OCI-LY1 (cell line): ENCODE measurements at regions not wholly inside any gene's neighbourhood (a gene's known extent, or its start where the extent isn't known, plus 50 kb on each side); places are given as distances from the start of the nearest gene placed in this dataset.

ENCODE experiments used
- H2AFZ ChIP-seq: fragments of 200-600 bp; sonication (generic), shearing (Covaris generic); 2 replicates; pipeline ENCODE4 v1.6.0; 2014; ENCODE audit warnings: antibody characterized with exemption, mild to moderate bottlenecking, low read length
- H3F3A ChIP-seq: fragments of 200-600 bp; sonication (generic), shearing (Covaris generic); 2 replicates; pipeline ENCODE4 v1.6.0; 2014; ENCODE audit warnings: mild to moderate bottlenecking, antibody characterized with exemption, low read length, moderate library complexity; ENCODE audit not compliant: insufficient read depth
- H3K27ac ChIP-seq: fragments of 200-600 bp; sonication (generic); 2 replicates; pipeline ENCODE4 v1.5.1; 2014; ENCODE audit warnings: low read length, mixed run types, mild to moderate bottlenecking, low read depth; ENCODE audit not compliant: poor library complexity, severe bottlenecking
- H3K27me3 ChIP-seq: fragments of 200-600 bp; sonication (generic); 2 replicates; pipeline ENCODE4 v1.6.0; 2014; ENCODE audit warnings: antibody characterized with exemption, mild to moderate bottlenecking, low read length, moderate library complexity; ENCODE audit not compliant: insufficient read depth
- H3K36me3 ChIP-seq: fragments of 200-600 bp; sonication (generic); 2 replicates; pipeline ENCODE4 v1.6.1; 2014; ENCODE audit warnings: mild to moderate bottlenecking, antibody characterized with exemption, low read length, moderate library complexity, mixed read lengths; ENCODE audit not compliant: insufficient read depth
- H3K4me1 ChIP-seq: fragments of 200-600 bp; sonication (generic); 2 replicates; pipeline ENCODE4 v1.5.1; 2014; ENCODE audit warnings: mild to moderate bottlenecking, low read length, moderate library complexity; ENCODE audit not compliant: insufficient read depth, severe bottlenecking
- H3K4me2 ChIP-seq: fragments of 200-600 bp; sonication (generic), shearing (Covaris generic); 2 replicates; pipeline ENCODE4 v1.6.1; 2014; ENCODE audit warnings: low read length
- H3K4me3 ChIP-seq: fragments of 200-600 bp; sonication (generic); 2 replicates; pipeline ENCODE4 v1.5.1; 2014; ENCODE audit warnings: low read length, low read depth, mild to moderate bottlenecking, mixed read lengths; ENCODE audit not compliant: poor library complexity, severe bottlenecking
- H3K79me2 ChIP-seq: fragments of 200-600 bp; shearing (Covaris generic); 2 replicates; pipeline ENCODE4 v1.6.1; 2016; ENCODE audit warnings: mixed run types, low read length, mixed read lengths; ENCODE audit not compliant: insufficient read depth
- H3K9ac ChIP-seq: fragments of 200-600 bp; sonication (generic), shearing (Covaris generic); 2 replicates; pipeline ENCODE4 v1.6.1; 2014; ENCODE audit warnings: mild to moderate bottlenecking, low read length, mixed read lengths
- H3K9me2 ChIP-seq: fragments of 200-600 bp; sonication (generic), shearing (Covaris generic); 2 replicates; pipeline ENCODE4 v1.6.1; 2014; ENCODE audit warnings: low read depth, mild to moderate bottlenecking, low read length, mixed read lengths
- H3K9me3 ChIP-seq: fragments of 200-600 bp; shearing (Covaris generic); 2 replicates; pipeline ENCODE4 v1.6.1; 2014; ENCODE audit warnings: low read length, mixed read lengths
- H4K20me1 ChIP-seq: fragments of 200-600 bp; sonication (generic), shearing (Covaris generic); 2 replicates; pipeline ENCODE4 v1.6.0; 2016; ENCODE audit warnings: mild to moderate bottlenecking, low read length; ENCODE audit not compliant: insufficient read depth
- CTCF ChIP-seq: fragments of 200-600 bp; sonication (generic), shearing (Covaris generic); IDR thresholded peaks from 2 replicates; pipeline ENCODE4 v1.5.1; 2017; ENCODE audit warnings: mild to moderate bottlenecking, antibody characterized with exemption, low read length, moderate library complexity, mixed read lengths
- EZH2 ChIP-seq: fragments of 200-600 bp; sonication (generic), shearing (Covaris generic); IDR thresholded peaks from 2 replicates; pipeline ENCODE4 v1.8.0; 2017; ENCODE audit warnings: borderline replicate concordance, mixed run types, mild to moderate bottlenecking, antibody characterized with exemption, low read length, moderate library complexity, mixed read lengths

- H3K79me2 ChIP-seq: no peaks in the 10 kb centered on the region
- no peak overlapping the region for H3K4me2 ChIP-seq
- H3F3A ChIP-seq: no peaks in the 10 kb centered on the region
- no peaks in the 10 kb centered on the region for H4K20me1 ChIP-seq
- no peaks in the 10 kb centered on the region for H3K9me2 ChIP-seq
- TF ChIP-seq EZH2 (no peak), CTCF (no peak)
- no peak overlapping the region for H3K4me3 ChIP-seq
- no peaks in the 10 kb centered on the region for H3K4me1 ChIP-seq
- H3K27ac ChIP-seq: no peak overlapping the region
- no peak overlapping the region for H2AFZ ChIP-seq
- H3K27me3 ChIP-seq: no peaks in the 10 kb centered on the region
- H3K9me3 ChIP-seq: no peaks in the 10 kb centered on the region
- no peak overlapping the region for H3K9ac ChIP-seq
- no peaks in the 10 kb centered on the region for H3K36me3 ChIP-seq
These were observed 309.9 kb downstream of the BCL11B start for GRCh38 chr14:98962118-98962517.

- Histone ChIP-seq H3K9ac (no peak overlapping the region), H3K79me2 (no peaks in the 10 kb centered on the region), H3K4me1 (no peaks in the 10 kb centered on the region), H2AFZ (no peak overlapping the region), H3K9me2 (no peaks in the 10 kb centered on the region), H3K27ac (no peak overlapping the region), H3K9me3 (no peaks in the 10 kb centered on the region), H3K27me3 (no peaks in the 10 kb centered on the region), H4K20me1 (no peaks in the 10 kb centered on the region), H3K36me3 (no peaks in the 10 kb centered on the region), H3F3A (no peaks in the 10 kb centered on the region), H3K4me2 (no peak overlapping the region), H3K4me3 (no peak overlapping the region)
- no peak for TF ChIP-seq EZH2
- no peak for TF ChIP-seq CTCF
These were observed 308.4 kb downstream of the BCL11B start for GRCh38 chr14:98963610-98964009.

GRCh38 chr14:98964171-98964570, 307.8 kb downstream of the BCL11B start:
- Histone ChIP-seq H3F3A (no peaks in the 10 kb centered on the region), H3K9me2 (no peaks in the 10 kb centered on the region), H2AFZ (no peak overlapping the region), H3K9ac (no peak overlapping the region), H3K27ac (no peak overlapping the region), H3K36me3 (no peaks in the 10 kb centered on the region), H3K4me3 (no peak overlapping the region), H3K79me2 (no peaks in the 10 kb centered on the region), H4K20me1 (no peaks in the 10 kb centered on the region), H3K4me2 (no peak overlapping the region), H3K4me1 (no peaks in the 10 kb centered on the region), H3K9me3 (no peaks in the 10 kb centered on the region), H3K27me3 (no peaks in the 10 kb centered on the region)
- TF ChIP-seq CTCF: no peak
- no peak for TF ChIP-seq EZH2
